OCI-LY7 (cell line): ENCODE measurements at regions not wholly inside any gene's neighbourhood (a gene's known extent, or its start where the extent isn't known, plus 50 kb on each side); places are given as distances from the start of the nearest gene placed in this dataset.

Experiments used
- BruUV-seq: library from RNA; stranded (reverse); fragments of 400-500 nt; replicated peaks from 2 replicates; lab custom pipeline; 2021; lab: Mats Ljungman, UMichigan
- CTCF ChIA-PET: fragments of 300-600 bp; sonication (Branson Sonifier 250); formaldehyde crosslinking; loops from one replicate; lab custom pipeline; 2022; ENCODE audit warnings: antibody characterized with exemption; ENCODE audit not compliant: unreplicated experiment; lab: Charles Lee
- POLR2A ChIA-PET: fragments of 300-600 bp; sonication (Branson Sonifier 250); formaldehyde crosslinking; loops from one replicate; lab custom pipeline; 2022; ENCODE audit warnings: antibody characterized with exemption; lab: Charles Lee
- DNase-seq: peaks from one replicate; pipeline ENCODE4 v3.0.0-alpha.2; 2015; ENCODE audit warnings: low spot score
- H2AFZ ChIP-seq: fragments of 200-600 bp; sonication (generic), shearing (Covaris generic); 2 replicates; pipeline ENCODE4 v1.6.1; 2014; ENCODE audit warnings: mild to moderate bottlenecking, antibody characterized with exemption, low read length, moderate library complexity
- H3K27ac ChIP-seq: fragments of 200-600 bp; sonication (generic); 2 replicates; pipeline ENCODE4 v1.5.1; 2014; ENCODE audit warnings: mixed run types, low read depth, mild to moderate bottlenecking, moderate library complexity, low read length, inconsistent platforms; ENCODE audit not compliant: poor library complexity, severe bottlenecking
- H3K36me3 ChIP-seq: fragments of 200-600 bp; sonication (generic); 2 replicates; pipeline ENCODE4 v1.6.1; 2014; ENCODE audit warnings: mild to moderate bottlenecking, antibody characterized with exemption, low read length, moderate library complexity, mixed read lengths; ENCODE audit not compliant: insufficient read depth
- H3K4me1 ChIP-seq: fragments of 200-600 bp; sonication (generic); 2 replicates; pipeline ENCODE4 v1.5.1; 2014; ENCODE audit warnings: mild to moderate bottlenecking, low read length; ENCODE audit not compliant: insufficient read depth, poor library complexity, severe bottlenecking
- H3K4me2 ChIP-seq: fragments of 200-600 bp; sonication (generic); 2 replicates; pipeline ENCODE4 v1.6.1; 2014; ENCODE audit warnings: mild to moderate bottlenecking, low read length
- H3K4me3 ChIP-seq: fragments of 200-600 bp; sonication (generic); 2 replicates; pipeline ENCODE4 v1.5.1; 2014; ENCODE audit warnings: mild to moderate bottlenecking, low read depth, low read length; ENCODE audit not compliant: poor library complexity, severe bottlenecking
- H3K79me2 ChIP-seq: fragments of 200-600 bp; sonication (generic); 2 replicates; pipeline ENCODE4 v1.6.1; 2016; ENCODE audit warnings: low read depth, mild to moderate bottlenecking, low read length, moderate library complexity, mixed read lengths; ENCODE audit not compliant: insufficient read depth
- H3K9me2 ChIP-seq: fragments of 200-600 bp; sonication (generic); 2 replicates; pipeline ENCODE4 v1.6.1; 2016; ENCODE audit warnings: mild to moderate bottlenecking, low read length, mixed read lengths; ENCODE audit not compliant: insufficient read depth
- H3K9me3 ChIP-seq: fragments of 200-600 bp; sonication (generic); 2 replicates; pipeline ENCODE4 v1.6.1; 2014; ENCODE audit warnings: mild to moderate bottlenecking, mixed run types, low read length, mixed read lengths
- H4K20me1 ChIP-seq: fragments of 200-600 bp; sonication (generic); 2 replicates; pipeline ENCODE4 v1.6.1; 2014; ENCODE audit warnings: mild to moderate bottlenecking, antibody characterized with exemption, low read length, moderate library complexity, mixed read lengths; ENCODE audit not compliant: insufficient read depth
- CTCF ChIP-seq: fragments of 200-600 bp; sonication (generic); conservative IDR thresholded peaks from 2 replicates; pipeline ENCODE4 v1.5.1; 2014; ENCODE audit warnings: mild to moderate bottlenecking, antibody characterized with exemption, low read length, moderate library complexity, mixed read lengths
- EZH2phosphoT487 ChIP-seq: fragments of 200-600 bp; sonication (generic); IDR thresholded peaks from 2 replicates; pipeline ENCODE4 v1.6.1; 2018; ENCODE audit warnings: low read depth, borderline replicate concordance, mild to moderate bottlenecking, mixed run types, antibody characterized with exemption, low read length, moderate library complexity, mixed read lengths
- intact Hi-C: fragments of 100-400 bp; cut with micrococcal nuclease; formaldehyde crosslinking; loops from one replicate; pipeline ENCODE4 v1.10.0; 2022; ENCODE audit not compliant: unreplicated experiment

- TF ChIP-seq CTCF (no peak), EZH2phosphoT487 (no peak)
- DNase-seq = no peak
- intact Hi-C loops = no loop called here
- Histone ChIP-seq H3K79me2 (no peaks in the 10 kb centered on the region), H3K9me3 (no peaks in the 10 kb centered on the region), H3K9me2 (no peaks in the 10 kb centered on the region), H2AFZ (no peak overlapping the region), H3K4me2 (no peak overlapping the region), H3K27ac (no peak overlapping the region), H3K4me1 (no peaks in the 10 kb centered on the region), H4K20me1 (no peaks in the 10 kb centered on the region), H3K4me3 (no peak overlapping the region), H3K36me3 (no peaks in the 10 kb centered on the region)
- ChIA-PET POLR2A (no interaction called here), CTCF (no interaction called here)
- no TSS peak for BruUV-seq
Measured at GRCh38 chr12:118513611-118514010, 137.3 kb downstream of the SUDS3 start.

DNA sequence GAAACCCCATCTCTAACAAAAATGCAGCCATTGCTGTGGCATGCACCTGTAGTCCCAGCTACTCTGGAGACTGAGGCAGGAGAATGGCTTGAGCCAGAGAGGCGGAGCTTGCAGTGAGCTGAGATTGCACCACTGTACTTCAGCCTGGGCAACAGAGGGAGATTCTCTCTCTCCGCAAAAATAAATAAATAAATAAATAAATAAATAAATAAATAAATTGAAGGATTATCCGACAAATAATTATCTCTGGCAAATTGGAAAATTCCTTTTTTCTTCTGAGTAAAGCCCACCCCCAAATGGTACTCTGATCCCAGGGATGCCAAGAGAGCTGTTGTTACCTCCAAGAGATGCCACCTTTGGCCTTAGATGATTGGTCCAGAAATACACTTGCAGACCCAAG lies 137.9 kb downstream of the SUDS3 start:
- Histone ChIP-seq H3K79me2 (no peaks in the 10 kb centered on the region), H3K4me1 (no peaks in the 10 kb centered on the region), H3K4me2 (no peak overlapping the region), H3K9me2 (no peaks in the 10 kb centered on the region), H3K9me3 (no peaks in the 10 kb centered on the region), H3K36me3 (no peaks in the 10 kb centered on the region), H4K20me1 (no peaks in the 10 kb centered on the region), H3K4me3 (no peak overlapping the region), H2AFZ (no peak overlapping the region), H3K27ac (no peak overlapping the region)
- POLR2A ChIA-PET = no interaction called here
- DNase-seq = no peak
- BruUV-seq = no TSS peak
- TF ChIP-seq EZH2phosphoT487 (no peak), CTCF (no peak)
- intact Hi-C loops = no loop called here
- CTCF ChIA-PET = no interaction called here

DNA sequence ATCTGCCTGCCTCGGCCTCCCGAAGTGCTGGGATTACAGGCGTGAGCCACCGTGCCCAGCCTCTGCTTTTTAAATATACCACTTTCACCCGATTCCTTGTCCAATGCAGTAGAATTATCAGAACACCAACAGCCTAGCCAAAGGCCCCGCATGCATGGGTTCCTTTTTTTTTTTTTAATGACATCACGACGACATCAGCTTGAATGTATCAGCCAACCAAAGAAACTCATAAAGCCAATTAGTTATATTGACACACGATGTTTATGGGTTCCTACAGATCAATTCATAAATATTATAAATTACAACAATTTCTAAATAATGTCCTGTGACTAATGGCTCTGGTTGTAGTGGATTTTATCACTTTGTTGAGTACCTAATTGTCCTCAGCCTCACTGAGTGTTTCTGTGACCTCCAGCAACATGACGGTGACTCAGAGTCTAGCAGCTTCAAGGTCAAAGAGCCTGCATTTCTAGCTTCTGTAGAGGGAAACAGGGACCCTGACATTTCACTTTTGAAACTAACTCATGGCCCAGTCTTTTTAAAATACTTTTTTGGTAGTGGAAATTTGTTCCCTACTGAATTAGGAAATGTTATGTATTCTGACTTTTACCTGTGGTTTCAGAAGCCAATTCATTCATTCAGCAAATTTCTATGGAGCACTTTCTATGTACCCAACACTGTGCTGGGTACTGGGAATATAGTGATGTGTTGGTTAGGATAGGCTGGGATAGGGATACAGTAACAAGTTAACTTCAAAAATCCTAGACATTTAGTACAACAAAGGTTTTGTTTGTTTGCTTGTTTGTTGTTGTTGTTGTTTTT lies 144.1 kb downstream of the SUDS3 start:
- Histone ChIP-seq H3K9me2 (no peaks in the 10 kb centered on the region), H2AFZ (no peak overlapping the region), H3K4me1 (no peaks in the 10 kb centered on the region), H3K36me3 (no peaks in the 10 kb centered on the region), H3K4me3 (no peak overlapping the region), H3K27ac (no peak overlapping the region), H3K9me3 (no peaks in the 10 kb centered on the region), H3K79me2 (no peaks in the 10 kb centered on the region), H3K4me2 (no peak overlapping the region), H4K20me1 (no peaks in the 10 kb centered on the region)
- POLR2A ChIA-PET = no interaction called here
- no peak for TF ChIP-seq EZH2phosphoT487
- no peak for TF ChIP-seq CTCF
- intact Hi-C loops = no loop called here
- CTCF ChIA-PET = no interaction called here
- no TSS peak for BruUV-seq
- no peak for DNase-seq
